B cell (primary cell): ENCODE measurements at regions not wholly inside any gene's neighbourhood (a gene's known extent, or its start where the extent isn't known, plus 50 kb on each side); places are given as distances from the start of the nearest gene placed in this dataset.

ENCODE experiments used
- EZH2 ChIP-seq: IDR thresholded peaks from 2 replicates; pipeline ENCODE4 v1.6.1; 2012; ENCODE audit warnings: borderline replicate concordance, low read depth, mild to moderate bottlenecking, moderate library complexity, low read length; ENCODE audit not compliant: insufficient read depth, poor library complexity, severe bottlenecking
- TF ChIP-seq, protein P1 (sequence below): fragments of 200-600 bp; IDR thresholded peaks from one replicate; pipeline ENCODE4 v1.8.0; 2022; ENCODE audit warnings: antibody characterized with exemption, mild to moderate bottlenecking

DNA sequence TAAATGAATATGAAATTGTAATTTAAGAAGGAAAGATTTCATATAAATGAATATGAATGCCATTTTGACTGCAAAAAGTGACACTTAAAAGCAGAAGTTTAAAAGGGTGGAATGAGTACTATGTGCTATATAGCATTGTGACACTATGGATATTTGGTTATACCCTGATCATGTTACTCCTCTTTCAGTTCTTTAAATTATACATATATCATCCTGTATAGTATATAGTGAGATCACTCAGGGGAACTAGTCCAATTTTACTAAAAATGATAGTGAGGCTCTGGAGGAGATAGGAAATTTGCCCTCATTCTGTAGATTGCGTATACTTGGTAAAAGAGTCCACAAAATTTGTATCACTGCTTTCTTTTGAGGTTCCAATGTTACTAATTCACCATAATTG lies 155.7 kb upstream of the BTG1 start:
- TF ChIP-seq, protein P1, sequence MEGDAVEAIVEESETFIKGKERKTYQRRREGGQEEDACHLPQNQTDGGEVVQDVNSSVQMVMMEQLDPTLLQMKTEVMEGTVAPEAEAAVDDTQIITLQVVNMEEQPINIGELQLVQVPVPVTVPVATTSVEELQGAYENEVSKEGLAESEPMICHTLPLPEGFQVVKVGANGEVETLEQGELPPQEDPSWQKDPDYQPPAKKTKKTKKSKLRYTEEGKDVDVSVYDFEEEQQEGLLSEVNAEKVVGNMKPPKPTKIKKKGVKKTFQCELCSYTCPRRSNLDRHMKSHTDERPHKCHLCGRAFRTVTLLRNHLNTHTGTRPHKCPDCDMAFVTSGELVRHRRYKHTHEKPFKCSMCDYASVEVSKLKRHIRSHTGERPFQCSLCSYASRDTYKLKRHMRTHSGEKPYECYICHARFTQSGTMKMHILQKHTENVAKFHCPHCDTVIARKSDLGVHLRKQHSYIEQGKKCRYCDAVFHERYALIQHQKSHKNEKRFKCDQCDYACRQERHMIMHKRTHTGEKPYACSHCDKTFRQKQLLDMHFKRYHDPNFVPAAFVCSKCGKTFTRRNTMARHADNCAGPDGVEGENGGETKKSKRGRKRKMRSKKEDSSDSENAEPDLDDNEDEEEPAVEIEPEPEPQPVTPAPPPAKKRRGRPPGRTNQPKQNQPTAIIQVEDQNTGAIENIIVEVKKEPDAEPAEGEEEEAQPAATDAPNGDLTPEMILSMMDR: no peak
- no peak for TF ChIP-seq EZH2
